DND-41 (cell line): ENCODE measurements at regions not wholly inside any gene's neighbourhood (a gene's known extent, or its start where the extent isn't known, plus 50 kb on each side); places are given as distances from the start of the nearest gene placed in this dataset.

Experiments
- ATAC-seq: fragments of 200-7000 bp; cut with Tn5 transposase; 3 replicates; pipeline ENCODE4 v1.9.1; 2021; ENCODE audit warnings: low read depth; ENCODE audit not compliant: insufficient read depth
- DNase-seq: peaks from one replicate; pipeline ENCODE4 v3.0.0-alpha.2; 2020
- H2AFZ ChIP-seq: 2 replicates; pipeline ENCODE4 v1.6.0; 2012; ENCODE audit warnings: low read depth, low read length
- H3K27ac ChIP-seq: 2 replicates; pipeline ENCODE4 v1.5.1; 2012; ENCODE audit warnings: low read length, inconsistent platforms
- H3K27me3 ChIP-seq: fragments of 200-600 bp; sonication (generic); 2 replicates; pipeline ENCODE4 v1.6.0; 2012; ENCODE audit warnings: low read length, mild to moderate bottlenecking, inconsistent platforms; ENCODE audit not compliant: insufficient read depth, poor library complexity
- H3K36me3 ChIP-seq: 2 replicates; pipeline ENCODE4 v1.5.1; 2012; ENCODE audit warnings: low read length, inconsistent platforms; ENCODE audit not compliant: insufficient read depth
- H3K4me1 ChIP-seq: 2 replicates; pipeline ENCODE4 v1.5.1; 2012; ENCODE audit warnings: mild to moderate bottlenecking, low read length; ENCODE audit not compliant: insufficient read depth
- H3K4me2 ChIP-seq: 2 replicates; pipeline ENCODE4 v1.6.0; 2012; ENCODE audit warnings: mild to moderate bottlenecking, moderate library complexity, low read length, inconsistent platforms; ENCODE audit not compliant: insufficient read depth
- H3K4me3 ChIP-seq, 2 experiments: fragments of 200-600 bp in 1 of 2; shearing (Covaris generic) in 1 of 2; 2 replicates each; pipeline ENCODE4 v1.5.1; 2012 to 2016; ENCODE audit warnings: inconsistent platforms in 2 of 2, low read length in 2 of 2, mild to moderate bottlenecking in 2 of 2, low read depth in 1 of 2, moderate library complexity in 1 of 2
- H3K79me2 ChIP-seq: 2 replicates; pipeline ENCODE4 v1.6.0; 2012; ENCODE audit warnings: low read length, inconsistent platforms; ENCODE audit not compliant: insufficient read depth
- H3K9ac ChIP-seq: 2 replicates; pipeline ENCODE4 v1.6.0; 2012; ENCODE audit warnings: low read depth, mild to moderate bottlenecking, inconsistent platforms, low read length, moderate library complexity
- H3K9me3 ChIP-seq: 2 replicates; pipeline ENCODE4 v1.5.1; 2012; ENCODE audit warnings: low read length, moderate library complexity, mild to moderate bottlenecking, inconsistent platforms; ENCODE audit not compliant: insufficient read depth, severe bottlenecking
- H4K20me1 ChIP-seq: 2 replicates; pipeline ENCODE4 v1.6.0; 2012; ENCODE audit warnings: low read length; ENCODE audit not compliant: insufficient read depth
- CTCF ChIP-seq: IDR thresholded peaks from 2 replicates; pipeline ENCODE4 v1.5.1; 2012; ENCODE audit warnings: borderline replicate concordance, low read length, moderate library complexity, mild to moderate bottlenecking; ENCODE audit not compliant: poor library complexity, severe bottlenecking; ENCODE audit errors: extremely low read depth
- EZH2 ChIP-seq: IDR thresholded peaks from 3 replicates; pipeline ENCODE4 v1.6.1; 2012; ENCODE audit warnings: borderline replicate concordance, low read depth, mild to moderate bottlenecking, moderate library complexity, low read length, inconsistent platforms; ENCODE audit not compliant: severe bottlenecking

- Histone ChIP-seq H3K36me3 (no peaks in the 10 kb centered on the region), H3K79me2 (no peaks in the 10 kb centered on the region), H3K27ac (no peak overlapping the region), H3K27me3 (no peaks in the 10 kb centered on the region), H3K4me1 (no peaks in the 10 kb centered on the region), H3K9ac (no peak overlapping the region), H3K4me2 (no peak overlapping the region), H2AFZ (no peak overlapping the region), H4K20me1 (no peaks in the 10 kb centered on the region), H3K4me3 (no peak overlapping the region), H3K9me3 (no peaks in the 10 kb centered on the region)
- DNase-seq (no peak), ATAC-seq (no peak)
- TF ChIP-seq CTCF: no peak
- TF ChIP-seq EZH2: no peak
Measured at GRCh38 chr12:41923351-41923750, 221.3 kb downstream of the GXYLT1 start.

DNA sequence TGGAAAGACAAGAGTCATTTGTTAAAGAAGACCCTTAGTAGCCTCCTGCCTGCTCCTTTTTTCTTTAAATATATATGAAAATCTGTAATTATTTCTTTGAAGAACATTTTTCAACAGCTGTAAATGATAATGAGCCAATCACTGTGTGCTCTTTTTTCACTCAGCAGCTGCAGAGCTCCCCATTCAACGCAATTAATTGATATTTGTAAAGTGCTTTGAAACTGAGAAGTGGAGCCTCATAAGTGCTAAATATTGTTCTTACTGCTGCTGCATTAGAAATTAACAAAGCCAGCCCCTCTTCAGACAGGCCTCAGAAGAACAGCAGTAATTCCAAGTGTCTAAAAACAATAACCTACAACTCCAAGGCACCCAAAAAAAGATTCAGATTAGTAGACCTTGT, 224.3 kb downstream of the GXYLT1 start:
- Histone ChIP-seq H3K4me1 (no peaks in the 10 kb centered on the region), H3K27ac (no peak overlapping the region), H3K27me3 (no peaks in the 10 kb centered on the region), H3K79me2 (no peaks in the 10 kb centered on the region), H3K4me3 (no peak overlapping the region), H3K36me3 (no peaks in the 10 kb centered on the region), H3K4me2 (no peak overlapping the region), H3K9me3 (no peaks in the 10 kb centered on the region), H3K9ac (no peak overlapping the region), H4K20me1 (no peaks in the 10 kb centered on the region), H2AFZ (no peak overlapping the region)
- DNase-seq: no peak
- TF ChIP-seq EZH2 (no peak), CTCF (no peak)
- ATAC-seq: no peak

GRCh38 chr12:41919526-41920261, 225.0 kb downstream of the GXYLT1 start:
- Histone ChIP-seq H4K20me1 (no peaks in the 10 kb centered on the region), H2AFZ (no peak overlapping the region), H3K79me2 (no peaks in the 10 kb centered on the region), H3K27ac (no peak overlapping the region), H3K9me3 (no peaks in the 10 kb centered on the region), H3K27me3 (no peaks in the 10 kb centered on the region), H3K36me3 (no peaks in the 10 kb centered on the region), H3K4me2 (no peak overlapping the region), H3K4me3 (no peak overlapping the region), H3K4me1 (no peaks in the 10 kb centered on the region), H3K9ac (no peak overlapping the region)
- ATAC-seq (no peak), DNase-seq (no peak)
- no peak for TF ChIP-seq EZH2
- no peak for TF ChIP-seq CTCF

DNA sequence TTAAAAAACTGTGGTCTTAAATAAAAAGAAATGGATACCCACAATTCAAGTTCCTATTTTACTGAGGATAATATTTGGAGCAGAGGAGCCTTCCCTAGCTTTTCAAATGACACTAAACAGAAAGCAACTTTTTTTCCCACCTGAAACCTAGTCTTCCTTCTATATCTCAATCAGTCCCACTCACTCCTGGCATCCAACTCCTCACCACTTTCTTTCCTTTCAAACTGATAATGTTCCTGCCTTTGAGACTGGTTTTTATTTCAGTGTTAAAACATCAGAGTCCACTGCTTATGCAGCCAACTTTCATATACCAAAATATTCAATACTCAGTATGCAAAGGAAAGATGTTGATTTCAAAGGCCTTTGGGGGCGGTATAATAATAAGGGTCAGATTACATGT, 225.6 kb downstream of the GXYLT1 start:
- H3K9me3 ChIP-seq: no peaks in the 10 kb centered on the region
- no peak for ATAC-seq
- no peaks in the 10 kb centered on the region for H3K4me1 ChIP-seq
- no peaks in the 10 kb centered on the region for H3K36me3 ChIP-seq
- DNase-seq: no peak
- H3K79me2 ChIP-seq: no peaks in the 10 kb centered on the region
- no peak overlapping the region for H3K9ac ChIP-seq
- no peaks in the 10 kb centered on the region for H3K27me3 ChIP-seq
- H3K4me3 ChIP-seq: no peak overlapping the region
- H3K27ac ChIP-seq: no peak overlapping the region
- no peaks in the 10 kb centered on the region for H4K20me1 ChIP-seq
- no peak overlapping the region for H3K4me2 ChIP-seq
- TF ChIP-seq CTCF: no peak
- no peak for TF ChIP-seq EZH2
- H2AFZ ChIP-seq: no peak overlapping the region
